ENCODE measurements at regions not wholly inside any gene's neighbourhood (a gene's known extent, or its start where the extent isn't known, plus 50 kb on each side); places are given as distances from the start of the nearest gene placed in this dataset.

DNA sequence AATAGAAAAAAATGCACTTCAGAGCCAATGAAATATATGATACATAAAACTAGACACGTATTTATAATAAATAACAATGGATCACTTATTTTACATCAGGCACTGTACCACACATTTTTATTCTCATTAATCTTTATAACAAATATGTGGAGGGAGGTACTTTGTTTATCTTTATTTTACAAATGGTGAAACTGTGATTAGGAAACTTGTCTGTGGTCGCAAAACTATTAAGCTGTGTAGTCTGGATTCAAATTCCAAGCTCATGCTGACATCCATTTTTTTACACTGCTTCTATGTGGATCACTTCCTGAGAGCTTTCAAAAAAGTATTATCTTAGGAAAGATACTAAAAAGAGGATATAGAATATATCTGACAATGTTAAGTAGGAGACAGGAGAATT lies 978.6 kb downstream of the SORCS1 start:
- TF ChIP-seq, protein P1, sequence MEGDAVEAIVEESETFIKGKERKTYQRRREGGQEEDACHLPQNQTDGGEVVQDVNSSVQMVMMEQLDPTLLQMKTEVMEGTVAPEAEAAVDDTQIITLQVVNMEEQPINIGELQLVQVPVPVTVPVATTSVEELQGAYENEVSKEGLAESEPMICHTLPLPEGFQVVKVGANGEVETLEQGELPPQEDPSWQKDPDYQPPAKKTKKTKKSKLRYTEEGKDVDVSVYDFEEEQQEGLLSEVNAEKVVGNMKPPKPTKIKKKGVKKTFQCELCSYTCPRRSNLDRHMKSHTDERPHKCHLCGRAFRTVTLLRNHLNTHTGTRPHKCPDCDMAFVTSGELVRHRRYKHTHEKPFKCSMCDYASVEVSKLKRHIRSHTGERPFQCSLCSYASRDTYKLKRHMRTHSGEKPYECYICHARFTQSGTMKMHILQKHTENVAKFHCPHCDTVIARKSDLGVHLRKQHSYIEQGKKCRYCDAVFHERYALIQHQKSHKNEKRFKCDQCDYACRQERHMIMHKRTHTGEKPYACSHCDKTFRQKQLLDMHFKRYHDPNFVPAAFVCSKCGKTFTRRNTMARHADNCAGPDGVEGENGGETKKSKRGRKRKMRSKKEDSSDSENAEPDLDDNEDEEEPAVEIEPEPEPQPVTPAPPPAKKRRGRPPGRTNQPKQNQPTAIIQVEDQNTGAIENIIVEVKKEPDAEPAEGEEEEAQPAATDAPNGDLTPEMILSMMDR (IDR thresholded peaks at IDR 0.05 in 8 of 11, conservative IDR thresholded peaks at IDR 0.05 in 3 of 11) = no peak
- TF ChIP-seq POLR2A (IDR thresholded peaks at IDR 0.05) = no peak

All from spleen (tissue), 7 donors.